ENCODE measurements at regions not wholly inside any gene's neighbourhood (a gene's known extent, or its start where the extent isn't known, plus 50 kb on each side); places are given as distances from the start of the nearest gene placed in this dataset.

DNA sequence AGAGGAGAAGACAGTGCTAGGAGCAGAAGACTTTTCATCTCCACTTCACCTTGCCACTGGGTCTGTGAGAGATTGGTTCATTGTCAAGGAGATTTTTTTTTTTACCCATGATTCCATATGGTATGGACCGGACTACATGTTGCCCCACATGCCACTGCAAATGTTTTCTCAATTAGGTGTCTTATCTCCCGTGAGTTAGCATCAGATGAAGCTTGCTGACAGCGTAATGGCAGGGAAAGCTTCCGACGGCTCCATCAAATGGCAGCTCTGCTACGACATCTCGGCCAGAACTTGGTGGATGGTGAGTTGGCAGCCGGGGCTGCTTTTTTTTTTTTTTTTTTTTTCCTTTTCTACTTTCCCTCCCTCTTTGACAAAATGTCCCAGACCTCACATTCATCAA lies 217.2 kb upstream of the NFIA start:
- intact Hi-C loops (cut with DNase I; ENCODE audit: low total_unique reads): no loop called here
- no peak for TF ChIP-seq POLR2A (IDR thresholded peaks at IDR 0.05)
- no peak for DNase-seq (ENCODE audit: low spot score in 2 of 2)
- 53 to 62% methylated on average over 8 of the region's 8 CpGs for WGBS, 2 donors
- no peak overlapping the region for H3K4me3 ChIP-seq (ENCODE audit: low read depth, poor library complexity, severe bottlenecking)

GRCh38 chr1:60864722-60865121 lies 217.6 kb upstream of the NFIA start:
- H3K4me3 ChIP-seq (ENCODE audit: low read depth, poor library complexity, severe bottlenecking): no peak overlapping the region
- WGBS, 2 donors: 60 to 68% methylated on average over 5 of the region's 5 CpGs
- intact Hi-C loops (cut with DNase I; ENCODE audit: low total_unique reads): no loop called here
- TF ChIP-seq, protein P1, sequence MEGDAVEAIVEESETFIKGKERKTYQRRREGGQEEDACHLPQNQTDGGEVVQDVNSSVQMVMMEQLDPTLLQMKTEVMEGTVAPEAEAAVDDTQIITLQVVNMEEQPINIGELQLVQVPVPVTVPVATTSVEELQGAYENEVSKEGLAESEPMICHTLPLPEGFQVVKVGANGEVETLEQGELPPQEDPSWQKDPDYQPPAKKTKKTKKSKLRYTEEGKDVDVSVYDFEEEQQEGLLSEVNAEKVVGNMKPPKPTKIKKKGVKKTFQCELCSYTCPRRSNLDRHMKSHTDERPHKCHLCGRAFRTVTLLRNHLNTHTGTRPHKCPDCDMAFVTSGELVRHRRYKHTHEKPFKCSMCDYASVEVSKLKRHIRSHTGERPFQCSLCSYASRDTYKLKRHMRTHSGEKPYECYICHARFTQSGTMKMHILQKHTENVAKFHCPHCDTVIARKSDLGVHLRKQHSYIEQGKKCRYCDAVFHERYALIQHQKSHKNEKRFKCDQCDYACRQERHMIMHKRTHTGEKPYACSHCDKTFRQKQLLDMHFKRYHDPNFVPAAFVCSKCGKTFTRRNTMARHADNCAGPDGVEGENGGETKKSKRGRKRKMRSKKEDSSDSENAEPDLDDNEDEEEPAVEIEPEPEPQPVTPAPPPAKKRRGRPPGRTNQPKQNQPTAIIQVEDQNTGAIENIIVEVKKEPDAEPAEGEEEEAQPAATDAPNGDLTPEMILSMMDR (IDR thresholded peaks at IDR 0.05): no peak
- TF ChIP-seq POLR2A (IDR thresholded peaks at IDR 0.05): no peak
- DNase-seq (ENCODE audit: low spot score in 2 of 2): no peak

- DNase-seq (ENCODE audit: low spot score in 2 of 2): no peak
- WGBS, 2 donors: 95 to 97% methylated on average over 1 of the region's 1 CpG
- intact Hi-C loops (cut with DNase I; ENCODE audit: low total_unique reads): no loop called here
- no peak overlapping the region for H3K4me3 ChIP-seq (ENCODE audit: low read depth, poor library complexity, severe bottlenecking)
- TF ChIP-seq, protein P1 (IDR thresholded peaks at IDR 0.05): no peak
- TF ChIP-seq POLR2A (IDR thresholded peaks at IDR 0.05): no peak
These were observed 219.2 kb upstream of the NFIA start for GRCh38 chr1:60863131-60863530.

- TF ChIP-seq, protein P1 (IDR thresholded peaks at IDR 0.05): no peak
- no peak for TF ChIP-seq POLR2A (IDR thresholded peaks at IDR 0.05)
- DNase-seq (ENCODE audit: low spot score in 2 of 2): no peak
- intact Hi-C loops (cut with DNase I; ENCODE audit: low total_unique reads): no loop called here
- WGBS, 2 donors: 68 to 70% methylated on average over 5 of the region's 5 CpGs
- H3K4me3 ChIP-seq (ENCODE audit: low read depth, poor library complexity, severe bottlenecking): no peak overlapping the region
These were observed 220.3 kb upstream of the NFIA start for GRCh38 chr1:60861961-60862567.

- WGBS, 2 donors: 79 to 85% methylated on average over 2 of the region's 2 CpGs
- no peak overlapping the region for H3K4me3 ChIP-seq (ENCODE audit: low read depth, poor library complexity, severe bottlenecking)
- no peak for DNase-seq (ENCODE audit: low spot score in 2 of 2)
- intact Hi-C loops (cut with DNase I; ENCODE audit: low total_unique reads): no loop called here
- TF ChIP-seq POLR2A (IDR thresholded peaks at IDR 0.05): no peak
- TF ChIP-seq, protein P1 (IDR thresholded peaks at IDR 0.05): no peak
These were observed 223.2 kb upstream of the NFIA start for GRCh38 chr1:60859111-60859510.

GRCh38 chr1:60857851-60858250 lies 224.5 kb upstream of the NFIA start:
- intact Hi-C loops (cut with DNase I; ENCODE audit: low total_unique reads): no loop called here
- TF ChIP-seq, protein P1 (IDR thresholded peaks at IDR 0.05): no peak
- TF ChIP-seq POLR2A (IDR thresholded peaks at IDR 0.05): no peak
- no peak for DNase-seq (ENCODE audit: low spot score in 2 of 2)
- no peak overlapping the region for H3K4me3 ChIP-seq (ENCODE audit: low read depth, poor library complexity, severe bottlenecking)
- WGBS, 2 donors: 66 to 80% methylated on average over 2 of the region's 2 CpGs

Measured in lower leg skin (tissue), 4 donors.